ENCODE measurements at regions not wholly inside any gene's neighbourhood (a gene's known extent, or its start where the extent isn't known, plus 50 kb on each side); places are given as distances from the start of the nearest gene placed in this dataset.
"Not testable (repeated sequence)": the region's sequence is repeated elsewhere in the genome, so short reads cannot be mapped to it uniquely, and the experiment has no call there.

GRCh38 chr18:65610939-65611338, 139.9 kb upstream of the CDH7 start:
- no peak for TF ChIP-seq CTCF (IDR thresholded peaks at IDR 0.05; ENCODE audit: insufficient read depth, low read length, poor library complexity, severe bottlenecking)
- no peaks in the 10 kb centered on the region for H3K27me3 ChIP-seq (ENCODE audit: control insufficient read depth, insufficient read depth, low read length)
- no peaks in the 10 kb centered on the region for H3K36me3 ChIP-seq (ENCODE audit: control insufficient read depth, insufficient read depth, low read length)
- no peak overlapping the region for H3K4me3 ChIP-seq (ENCODE audit: low read depth, low read length)
- no peak for DNase-seq (ENCODE audit: low read depth)

- DNase-seq (ENCODE audit: low read depth) = no peak
- no peaks in the 10 kb centered on the region for H3K36me3 ChIP-seq (ENCODE audit: control insufficient read depth, insufficient read depth, low read length)
- no peak for TF ChIP-seq CTCF (IDR thresholded peaks at IDR 0.05; ENCODE audit: insufficient read depth, low read length, poor library complexity, severe bottlenecking)
Measured at GRCh38 chr18:65608471-65608870, 142.3 kb upstream of the CDH7 start.

GRCh38 chr18:65607161-65607560, 143.7 kb upstream of the CDH7 start:
- no peak for TF ChIP-seq CTCF (IDR thresholded peaks at IDR 0.05; ENCODE audit: insufficient read depth, low read length, poor library complexity, severe bottlenecking)
- H3K36me3 ChIP-seq (ENCODE audit: control insufficient read depth, insufficient read depth, low read length) = no peaks in the 10 kb centered on the region
- DNase-seq (ENCODE audit: low read depth) = no peak
- no peak overlapping the region for H3K4me3 ChIP-seq (ENCODE audit: low read depth, low read length)
- H3K27me3 ChIP-seq (ENCODE audit: control insufficient read depth, insufficient read depth, low read length) = no peaks in the 10 kb centered on the region

More at GRCh38 chr18:65608471-65608870, 142.3 kb upstream of the CDH7 start:
- Histone ChIP-seq H3K4me3 (ENCODE audit: low read depth, low read length) (no peak overlapping the region), H3K27me3 (ENCODE audit: control insufficient read depth, insufficient read depth, low read length) (no peaks in the 10 kb centered on the region)

GRCh38 chr18:65606551-65607130, 144.2 kb upstream of the CDH7 start:
- no peak for DNase-seq (ENCODE audit: low read depth)
- no peak for TF ChIP-seq CTCF (IDR thresholded peaks at IDR 0.05; ENCODE audit: insufficient read depth, low read length, poor library complexity, severe bottlenecking)
- Histone ChIP-seq H3K36me3 (ENCODE audit: control insufficient read depth, insufficient read depth, low read length) (no peaks in the 10 kb centered on the region), H3K27me3 (ENCODE audit: control insufficient read depth, insufficient read depth, low read length) (no peaks in the 10 kb centered on the region), H3K4me3 (ENCODE audit: low read depth, low read length) (no peak overlapping the region)

- not testable (repeated sequence) for DNase-seq (ENCODE audit: low read depth); H3K27me3 ChIP-seq (ENCODE audit: control insufficient read depth, insufficient read depth, low read length); H3K36me3 ChIP-seq (ENCODE audit: control insufficient read depth, insufficient read depth, low read length); H3K4me3 ChIP-seq (ENCODE audit: low read depth, low read length)
Measured at GRCh38 chr18:65605352-65605751, 145.5 kb upstream of the CDH7 start.

GRCh38 chr18:65601775-65602174, 149.0 kb upstream of the CDH7 start:
- no peak for DNase-seq (ENCODE audit: low read depth)
- H3K4me3 ChIP-seq (ENCODE audit: low read depth, low read length) = no peak overlapping the region
- no peaks in the 10 kb centered on the region for H3K27me3 ChIP-seq (ENCODE audit: control insufficient read depth, insufficient read depth, low read length)
- no peak for TF ChIP-seq CTCF (IDR thresholded peaks at IDR 0.05; ENCODE audit: insufficient read depth, low read length, poor library complexity, severe bottlenecking)
- H3K36me3 ChIP-seq (ENCODE audit: control insufficient read depth, insufficient read depth, low read length) = no peaks in the 10 kb centered on the region

Data from kidney epithelial cell (primary cell).